ENCODE measurements at regions not wholly inside any gene's neighbourhood (a gene's known extent, or its start where the extent isn't known, plus 50 kb on each side); places are given as distances from the start of the nearest gene placed in this dataset.

GRCh38 chr10:132133005-132133404, 53.7 kb upstream of the DPYSL4 start:
- no peaks in the 10 kb centered on the region for H3K4me1 Mint-ChIP-seq (ENCODE audit: low read depth)

GRCh38 chr10:132133449-132134240, 53.1 kb upstream of the DPYSL4 start:
- Mint-ChIP-seq H3K36me3 (ENCODE audit: low read depth) (no peaks in the 10 kb centered on the region), H3K9me3 (no peaks in the 10 kb centered on the region; the same call in 1 of the 2 replicates), H3K27ac (no peak overlapping the region), H3K4me1 (ENCODE audit: low read depth) (no peaks in the 10 kb centered on the region), H3K27me3 (ENCODE audit: insufficient read depth) (peaks cover 18% of the 10 kb centered on the region), H3K4me3 (no peak overlapping the region)
- TF ChIP-seq CTCF (IDR thresholded peaks at IDR 0.05) = no peak
- no peak for DNase-seq

More at GRCh38 chr10:132133005-132133404, 53.7 kb upstream of the DPYSL4 start:
- Mint-ChIP-seq H3K4me3 (no peak overlapping the region), H3K36me3 (ENCODE audit: low read depth) (no peaks in the 10 kb centered on the region), H3K27ac (no peak overlapping the region), H3K27me3 (ENCODE audit: insufficient read depth) (peaks cover 19% of the 10 kb centered on the region), H3K9me3 (no peaks in the 10 kb centered on the region; the same call in 1 of the 2 replicates)
- TF ChIP-seq CTCF (IDR thresholded peaks at IDR 0.05) = no peak
- no peak for DNase-seq

- Mint-ChIP-seq H3K27ac (no peak overlapping the region), H3K36me3 (ENCODE audit: low read depth) (no peaks in the 10 kb centered on the region), H3K4me3 (no peak overlapping the region), H3K9me3 (no peaks in the 10 kb centered on the region; the same call in 1 of the 2 replicates), H3K4me1 (ENCODE audit: low read depth) (no peaks in the 10 kb centered on the region), H3K27me3 (ENCODE audit: insufficient read depth) (peaks cover 18% of the 10 kb centered on the region)
- DNase-seq = no peak
- TF ChIP-seq CTCF (IDR thresholded peaks at IDR 0.05) = peak; percentile 34; the same call in 1 of the 2 replicates
Observed at GRCh38 chr10:132134241-132135052, 52.3 kb upstream of the DPYSL4 start.

GRCh38 chr10:132135053-132135872, 51.5 kb upstream of the DPYSL4 start:
- no peaks in the 10 kb centered on the region for H3K4me1 Mint-ChIP-seq (ENCODE audit: low read depth)
- TF ChIP-seq CTCF (IDR thresholded peaks at IDR 0.05) = no peak
- no peak for DNase-seq
- no peak overlapping the region for H3K27ac Mint-ChIP-seq
- H3K9me3 Mint-ChIP-seq = no peaks in the 10 kb centered on the region; the same call in 1 of the 2 replicates
- H3K36me3 Mint-ChIP-seq (ENCODE audit: low read depth) = no peaks in the 10 kb centered on the region
- no peak overlapping the region for H3K4me3 Mint-ChIP-seq
- peaks cover 18% of the 10 kb centered on the region for H3K27me3 Mint-ChIP-seq (ENCODE audit: insufficient read depth)

GRCh38 chr10:132136097-132136521, 50.6 kb upstream of the DPYSL4 start:
- Mint-ChIP-seq H3K4me1 (ENCODE audit: low read depth) (no peaks in the 10 kb centered on the region), H3K9me3 (no peaks in the 10 kb centered on the region; the same call in 1 of the 2 replicates), H3K27ac (no peak overlapping the region), H3K36me3 (ENCODE audit: low read depth) (no peaks in the 10 kb centered on the region), H3K27me3 (ENCODE audit: insufficient read depth) (peaks cover 18% of the 10 kb centered on the region), H3K4me3 (no peak overlapping the region)
- TF ChIP-seq CTCF (IDR thresholded peaks at IDR 0.05) = no peak
- no peak for DNase-seq
